HG02610 (cell line): ENCODE measurements at regions not wholly inside any gene's neighbourhood (a gene's known extent, or its start where the extent isn't known, plus 50 kb on each side); places are given as distances from the start of the nearest gene placed in this dataset.
"Not testable (repeated sequence)": the region's sequence is repeated elsewhere in the genome, so short reads cannot be mapped to it uniquely, and the experiment has no call there.

Experiments used
- ATAC-seq: cut with Tn5 transposase; IDR thresholded peaks from one replicate; pipeline ENCODE4 v1.9.1; 2021; ENCODE audit warnings: mild to moderate bottlenecking, moderate library complexity; ENCODE audit not compliant: unreplicated experiment

DNA sequence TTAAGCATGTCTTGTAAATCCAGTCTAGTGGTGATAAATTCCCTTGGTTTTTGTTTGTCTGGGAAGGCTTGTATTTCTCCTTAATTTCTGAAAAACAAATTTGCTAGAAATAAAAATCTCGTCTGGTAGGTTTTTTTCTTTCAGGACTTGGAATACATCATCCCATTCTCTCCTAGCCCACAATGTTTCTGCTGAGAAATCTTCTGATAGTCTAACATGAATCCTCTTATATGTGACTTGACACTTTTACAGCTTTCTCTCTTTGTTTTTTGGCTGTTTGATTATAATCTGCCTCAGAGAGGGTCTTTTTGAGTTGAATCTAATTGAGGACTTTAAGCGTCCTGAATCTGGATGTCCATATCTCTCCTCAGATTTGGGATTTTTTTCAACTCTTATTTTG, 104.9 kb downstream of the FEM1C start:
- no peak for ATAC-seq

GRCh38 chr5:115439042-115439441, 105.5 kb downstream of the FEM1C start:
- ATAC-seq = no peak

- ATAC-seq = peak; percentile 36
These were observed 108.5 kb downstream of the FEM1C start for GRCh38 chr5:115435778-115436712.

- no peak for ATAC-seq
These were observed 109.4 kb downstream of the FEM1C start for GRCh38 chr5:115435065-115435777.

GRCh38 chr5:115433918-115434317, 110.7 kb downstream of the FEM1C start:
- ATAC-seq = peak; percentile 91

GRCh38 chr5:115432691-115433090, 111.9 kb downstream of the FEM1C start:
- no peak for ATAC-seq

DNA sequence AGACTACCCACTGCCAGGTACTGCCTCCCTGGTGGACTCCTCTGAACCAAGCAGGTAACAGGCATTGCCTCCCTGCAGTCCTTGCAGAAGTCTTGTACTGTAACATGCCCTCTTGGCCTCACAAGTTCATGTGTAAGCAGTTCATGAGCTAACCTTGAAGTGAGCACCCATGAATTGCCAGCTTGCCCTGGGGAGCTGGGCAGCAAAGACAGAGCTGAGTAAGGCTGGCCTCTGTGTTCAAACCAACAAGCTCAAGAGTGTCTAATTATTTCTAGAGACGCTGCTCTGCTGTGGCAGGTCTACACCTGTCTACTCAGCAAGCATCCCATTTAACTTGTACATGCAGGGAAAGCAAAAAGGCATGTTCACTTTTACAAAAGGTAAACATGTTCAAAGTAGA, 113.5 kb downstream of the FEM1C start:
- ATAC-seq = no peak

DNA sequence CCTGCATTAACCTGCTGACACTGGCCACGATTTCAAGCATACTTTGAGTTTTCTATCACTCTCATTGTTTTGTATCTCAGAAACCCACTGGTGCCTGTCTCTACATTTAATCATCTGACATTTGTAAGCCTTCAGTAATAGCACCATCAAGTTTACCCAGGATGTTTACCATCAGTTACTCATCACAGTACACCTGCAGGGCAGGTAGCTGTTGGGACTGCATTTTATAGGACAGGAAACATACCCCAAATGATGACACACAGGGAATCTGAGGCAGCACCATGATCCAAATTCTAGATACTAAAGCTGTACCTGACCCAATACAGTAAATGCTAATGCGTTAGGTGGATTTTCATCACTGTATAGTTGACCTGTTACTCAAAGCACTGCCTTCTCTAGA, 114.2 kb downstream of the FEM1C start:
- ATAC-seq = no peak

GRCh38 chr5:115429345-115429940, 115.1 kb downstream of the FEM1C start:
- no peak for ATAC-seq

DNA sequence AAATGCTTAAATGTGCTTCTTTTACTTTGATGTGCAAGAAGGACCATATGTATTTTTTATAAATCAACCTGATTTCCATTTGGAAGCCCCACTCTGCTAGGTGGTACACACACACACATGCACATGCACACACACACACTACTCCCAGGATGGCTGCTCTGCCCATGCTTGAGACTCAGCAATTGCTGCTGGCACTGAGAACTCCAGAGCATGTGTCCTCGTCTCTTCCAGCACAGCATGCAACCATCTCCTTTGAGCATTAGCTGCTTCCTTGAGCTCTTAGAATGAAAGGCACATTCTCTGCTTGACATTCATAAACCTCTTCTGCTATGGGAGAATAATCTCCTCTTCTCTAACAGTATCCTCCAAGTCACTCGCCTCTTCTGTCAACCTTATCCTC, 115.9 kb downstream of the FEM1C start:
- ATAC-seq = no peak

GRCh38 chr5:115428248-115428647, 116.3 kb downstream of the FEM1C start:
- ATAC-seq = no peak

- no peak for ATAC-seq
These were observed 120.1 kb downstream of the FEM1C start for GRCh38 chr5:115424446-115424845.

DNA sequence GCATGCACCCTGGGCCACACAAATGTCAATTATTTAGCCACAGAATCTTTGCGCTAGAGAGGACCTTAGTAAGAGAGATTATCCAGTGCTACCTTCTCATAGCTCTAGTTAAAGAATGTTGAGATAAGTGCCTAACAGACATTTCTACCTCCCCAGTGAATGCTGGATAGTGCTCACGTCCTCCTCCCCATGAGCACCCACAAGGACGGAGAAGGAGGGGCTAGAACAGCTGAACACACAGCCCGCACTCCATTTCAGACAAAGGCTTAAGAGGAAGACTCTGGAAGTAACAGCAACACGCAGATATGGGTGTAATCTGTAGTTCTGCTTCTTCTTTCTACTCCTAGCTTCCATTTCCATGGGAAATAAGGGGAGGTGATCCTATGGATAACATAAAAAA, 120.5 kb downstream of the FEM1C start:
- no peak for ATAC-seq

- no peak for ATAC-seq
These were observed 121.0 kb downstream of the FEM1C start for GRCh38 chr5:115423541-115423940.

DNA sequence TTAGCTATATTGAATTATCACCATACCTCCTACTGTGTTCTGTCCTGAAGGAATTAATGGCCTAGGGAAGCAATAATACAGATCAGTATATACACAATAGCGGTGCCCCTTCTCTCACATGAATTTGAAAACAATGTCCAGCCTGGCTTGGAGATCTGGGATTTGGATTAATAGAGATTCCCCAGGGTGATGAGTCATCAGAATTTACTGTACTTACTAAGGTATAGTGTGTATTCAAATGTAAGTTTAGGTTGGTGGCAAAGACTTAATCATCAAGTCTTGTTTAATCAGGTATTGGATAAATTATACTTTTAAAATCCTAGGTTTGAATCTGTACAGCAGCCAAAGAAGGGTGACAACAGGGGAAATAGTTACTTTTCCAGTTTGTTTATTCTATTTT, 121.5 kb downstream of the FEM1C start:
- no peak for ATAC-seq

DNA sequence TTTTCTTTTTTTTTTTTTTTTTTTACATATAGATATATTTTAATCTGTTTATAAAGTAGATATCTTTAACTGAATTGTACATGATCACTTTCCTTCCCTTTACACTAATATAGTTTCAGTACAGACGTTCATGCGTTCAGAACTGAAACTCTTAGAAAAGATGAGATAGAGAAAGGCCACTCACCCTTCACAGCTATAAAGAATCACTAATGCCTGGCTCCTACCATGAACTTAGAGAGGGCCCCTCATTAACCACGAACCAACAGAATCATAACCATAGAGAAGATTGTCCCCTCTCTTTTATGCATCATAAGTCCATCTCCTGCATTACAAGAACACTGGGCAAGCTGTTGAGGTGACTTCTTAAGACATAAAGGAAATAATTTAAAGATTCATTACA, 123.8 kb downstream of the FEM1C start:
- ATAC-seq = not testable (repeated sequence)

DNA sequence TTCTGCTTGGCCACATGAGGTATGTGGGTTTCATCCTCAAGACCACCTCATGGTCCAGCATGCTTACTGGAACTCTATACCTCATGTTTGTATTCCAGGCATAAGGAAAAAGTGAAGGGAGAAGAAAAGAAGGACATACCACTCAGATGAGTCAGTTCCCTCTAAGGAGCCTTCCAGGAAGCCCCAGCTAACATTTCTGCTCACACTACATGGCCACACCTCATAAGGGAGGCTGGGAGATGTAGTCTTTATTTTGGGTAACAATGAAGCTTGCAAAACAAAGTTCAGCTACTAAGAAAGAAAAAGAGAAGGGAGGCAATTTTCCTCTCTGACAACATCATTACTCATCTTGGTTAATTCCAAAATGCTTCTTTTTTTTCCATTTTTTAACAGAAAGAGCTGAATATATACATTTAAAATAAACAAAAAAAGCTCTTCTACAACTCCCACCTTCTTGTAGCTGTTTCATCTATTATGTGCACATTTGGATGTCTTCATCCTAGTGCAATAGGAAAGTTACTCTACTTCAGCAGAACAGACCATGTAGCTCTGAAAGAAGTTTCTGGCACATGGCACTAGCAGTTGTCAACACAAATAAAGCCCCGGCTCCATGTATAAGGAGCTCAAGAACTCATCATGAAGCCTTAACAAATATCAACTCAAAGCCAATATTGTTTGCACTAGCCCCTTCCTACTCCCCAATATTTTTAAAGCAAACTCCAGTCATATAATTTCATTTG, 123.6 kb upstream of the CCDC112 start:
- ATAC-seq = no peak

GRCh38 chr5:115418788-115419187, 122.3 kb upstream of the CCDC112 start:
- no peak for ATAC-seq

- no peak for ATAC-seq
These were observed 120.6 kb upstream of the CCDC112 start for GRCh38 chr5:115417076-115417475.

GRCh38 chr5:115415143-115415491, 118.7 kb upstream of the CCDC112 start:
- peak; percentile 78 for ATAC-seq
